WI38 (cell line): ENCODE measurements at regions not wholly inside any gene's neighbourhood (a gene's known extent, or its start where the extent isn't known, plus 50 kb on each side); places are given as distances from the start of the nearest gene placed in this dataset.

Source experiments
- H3K4me3 ChIP-seq: 2 replicates; pipeline ENCODE4 v1.5.1; 2011; ENCODE audit warnings: low read depth, mild to moderate bottlenecking, control low read depth, low read length
- TF ChIP-seq, protein P1 (sequence below): IDR thresholded peaks from 2 replicates; pipeline ENCODE4 v1.5.1; 2012; ENCODE audit warnings: low read depth, mild to moderate bottlenecking, control low read depth, low read length

DNA sequence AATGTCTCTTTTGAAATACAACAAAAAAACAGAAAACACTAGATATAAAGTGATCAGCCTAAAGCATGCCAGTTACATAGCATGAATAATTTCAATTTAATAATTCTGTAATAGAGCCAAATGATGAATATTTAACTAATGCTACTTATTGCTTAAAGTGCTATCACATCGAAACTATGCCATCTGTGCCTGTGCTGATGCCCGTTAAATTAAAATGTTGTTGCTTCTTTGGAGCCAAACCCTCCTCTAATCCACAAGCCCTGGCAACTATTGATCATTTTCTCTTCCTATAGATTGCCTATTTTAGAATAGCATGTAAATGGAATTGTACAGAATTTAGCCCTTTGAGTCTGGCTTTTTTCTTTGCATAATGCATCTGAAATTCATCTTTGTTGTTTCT is 356.2 kb downstream of the CHSY3 start:
- TF ChIP-seq, protein P1, sequence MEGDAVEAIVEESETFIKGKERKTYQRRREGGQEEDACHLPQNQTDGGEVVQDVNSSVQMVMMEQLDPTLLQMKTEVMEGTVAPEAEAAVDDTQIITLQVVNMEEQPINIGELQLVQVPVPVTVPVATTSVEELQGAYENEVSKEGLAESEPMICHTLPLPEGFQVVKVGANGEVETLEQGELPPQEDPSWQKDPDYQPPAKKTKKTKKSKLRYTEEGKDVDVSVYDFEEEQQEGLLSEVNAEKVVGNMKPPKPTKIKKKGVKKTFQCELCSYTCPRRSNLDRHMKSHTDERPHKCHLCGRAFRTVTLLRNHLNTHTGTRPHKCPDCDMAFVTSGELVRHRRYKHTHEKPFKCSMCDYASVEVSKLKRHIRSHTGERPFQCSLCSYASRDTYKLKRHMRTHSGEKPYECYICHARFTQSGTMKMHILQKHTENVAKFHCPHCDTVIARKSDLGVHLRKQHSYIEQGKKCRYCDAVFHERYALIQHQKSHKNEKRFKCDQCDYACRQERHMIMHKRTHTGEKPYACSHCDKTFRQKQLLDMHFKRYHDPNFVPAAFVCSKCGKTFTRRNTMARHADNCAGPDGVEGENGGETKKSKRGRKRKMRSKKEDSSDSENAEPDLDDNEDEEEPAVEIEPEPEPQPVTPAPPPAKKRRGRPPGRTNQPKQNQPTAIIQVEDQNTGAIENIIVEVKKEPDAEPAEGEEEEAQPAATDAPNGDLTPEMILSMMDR: no peak
- H3K4me3 ChIP-seq: no peak overlapping the region

DNA sequence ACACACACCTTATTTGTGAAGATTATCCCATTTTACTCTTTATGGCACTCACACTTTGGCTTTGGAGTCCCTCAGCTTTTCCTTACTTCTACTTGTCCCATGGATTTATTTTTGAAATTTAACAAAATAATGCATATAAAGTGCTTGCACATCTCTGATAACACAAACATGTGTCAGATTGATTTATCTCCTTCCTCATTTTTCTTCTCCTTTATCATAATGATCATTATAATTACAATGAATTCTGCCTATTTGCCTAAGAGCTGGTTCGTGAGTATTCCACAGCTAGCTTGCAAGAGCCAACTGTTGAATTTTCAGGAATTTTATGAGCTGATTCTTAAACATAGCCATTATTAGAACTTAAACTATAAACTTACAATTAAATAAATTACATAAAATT is 347.7 kb downstream of the CHSY3 start:
- no peak overlapping the region for H3K4me3 ChIP-seq
- TF ChIP-seq, protein P1: no peak

DNA sequence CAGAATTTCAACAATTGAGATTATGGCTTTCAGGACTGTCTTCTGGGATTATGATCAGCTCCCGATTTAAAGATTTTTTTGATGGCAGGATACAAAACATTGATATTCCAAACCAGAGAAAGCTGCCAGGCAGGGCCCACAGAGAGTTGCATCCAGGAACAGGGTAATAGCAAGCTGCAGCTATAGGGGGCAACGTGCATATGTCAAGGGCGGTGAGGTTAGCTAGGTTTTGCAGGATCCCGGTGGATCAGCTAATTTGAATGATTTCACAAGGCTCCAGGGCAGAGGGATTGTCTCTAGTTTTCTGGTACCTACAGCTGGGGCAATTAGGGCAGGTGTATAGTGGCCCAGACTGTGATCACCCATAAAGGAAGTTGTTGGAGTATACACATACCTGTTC is 339.4 kb downstream of the CHSY3 start:
- TF ChIP-seq, protein P1: no peak
- no peak overlapping the region for H3K4me3 ChIP-seq

DNA sequence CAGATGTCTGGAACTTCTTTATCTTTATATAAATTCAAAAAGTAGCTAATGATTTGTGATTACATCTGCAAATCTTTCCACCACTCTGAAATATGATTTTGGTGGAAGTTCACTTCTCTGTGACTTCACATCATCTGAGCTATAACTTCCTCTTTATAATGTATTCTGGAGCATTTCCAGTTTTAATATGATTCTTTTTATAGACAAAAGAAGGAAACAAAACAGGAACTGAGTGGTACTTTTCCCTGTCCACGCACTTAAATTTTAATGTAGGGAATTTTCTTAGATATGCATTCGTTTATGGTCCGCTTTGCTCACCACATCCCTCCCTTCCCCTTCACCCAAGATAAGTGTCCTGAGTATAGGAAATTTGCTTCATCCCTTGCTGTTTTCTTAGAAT is 333.5 kb downstream of the CHSY3 start:
- TF ChIP-seq, protein P1: no peak
- H3K4me3 ChIP-seq: no peak overlapping the region
